B cell (primary cell): ENCODE measurements at regions not wholly inside any gene's neighbourhood (a gene's known extent, or its start where the extent isn't known, plus 50 kb on each side); places are given as distances from the start of the nearest gene placed in this dataset.

ENCODE experiments used
- ATAC-seq: fragments of 200-7000 bp; cut with Tn5 transposase; one replicate; pipeline ENCODE4 v1.10.0; 2021; ENCODE audit warnings: low read depth, mild to moderate bottlenecking, moderate number of reproducible peaks, moderate library complexity
- CTCF ChIA-PET: fragments of 350-600 bp; sonication (Branson Sonifier 250); formaldehyde crosslinking; loops from one replicate; lab custom pipeline; 2021; ENCODE audit warnings: antibody characterized with exemption, inconsistent platforms; lab: Charles Lee
- POLR2A ChIA-PET: fragments of 350-600 bp; sonication (Branson Sonifier 250); formaldehyde crosslinking; loops from one replicate; lab custom pipeline; 2021; ENCODE audit warnings: antibody characterized with exemption; lab: Charles Lee
- DNase-seq: peaks from one replicate; pipeline ENCODE4 v3.0.0; 2013
- H2AFZ ChIP-seq: 2 replicates; pipeline ENCODE4 v1.6.1; 2012; ENCODE audit warnings: mild to moderate bottlenecking, low read depth, low read length; ENCODE audit not compliant: insufficient read depth, poor library complexity, severe bottlenecking
- H3K27ac ChIP-seq, 2 donors: 1 replicate in 1 of 2; 2 replicates in 1 of 2; pipeline ENCODE4 v1.5.1; 2012 to 2013; ENCODE audit warnings: low read length in 2 of 2, mild to moderate bottlenecking in 2 of 2, moderate library complexity in 1 of 2
- H3K27me3 ChIP-seq, 4 experiments: fragments of 200-600 bp in 1 of 4; sonication (generic) in 1 of 4; replicated peaks in 1 of 4; 1 replicate in 2 of 4; 2 replicates in 2 of 4; pipeline versions ENCODE4 v1.6.1 to v1.7.0; 2013 to 2016; ENCODE audit warnings: low read length in 3 of 4, mild to moderate bottlenecking in 2 of 4, mixed read lengths in 1 of 4, moderate library complexity in 1 of 4; ENCODE audit not compliant: insufficient read depth in 4 of 4, control insufficient read depth in 3 of 4; ENCODE audit errors: control extremely low read depth in 1 of 4
- H3K36me3 ChIP-seq, 2 experiments: replicated peaks in 1 of 2; 1 replicate in 1 of 2; 2 replicates in 1 of 2; pipeline versions ENCODE4 v1.6.1 to v1.7.1; 2013; ENCODE audit warnings: low read length in 1 of 2; ENCODE audit not compliant: insufficient read depth in 2 of 2, control insufficient read depth in 1 of 2; ENCODE audit errors: control extremely low read depth in 1 of 2, extremely low read depth in 1 of 2
- H3K4me1 ChIP-seq, 2 donors: fragments of 200-600 bp in 1 of 2; sonication (generic) in 1 of 2; 1 replicate in 1 of 2; 2 replicates in 1 of 2; pipeline versions ENCODE4 v1.5.1 to v1.6.1; 2013 to 2017; ENCODE audit warnings: low read length in 2 of 2; ENCODE audit not compliant: control insufficient read depth in 2 of 2, insufficient read depth in 2 of 2
- H3K4me2 ChIP-seq: replicated peaks from 2 replicates; pipeline ENCODE3; 2012; ENCODE audit warnings: mild to moderate bottlenecking, low read depth, low read length; ENCODE audit not compliant: poor library complexity, severe bottlenecking
- H3K4me3 ChIP-seq, 5 experiments: fragments of 200-600 bp in 1 of 5; sonication (generic) in 1 of 5; 1 replicate in 3 of 5; 2 replicates in 2 of 5; pipeline versions ENCODE4 v1.5.1 to v1.7.0; 2011 to 2016; ENCODE audit warnings: low read length in 4 of 5, mild to moderate bottlenecking in 4 of 5, low read depth in 2 of 5, control low read depth in 1 of 5, moderate library complexity in 1 of 5; ENCODE audit not compliant: insufficient read depth in 1 of 5; ENCODE audit errors: control extremely low read depth in 1 of 5, extremely low read depth in 1 of 5
- H3K79me2 ChIP-seq: fragments of 200-600 bp; sonication (generic); one replicate; pipeline ENCODE4 v1.6.0; 2016; ENCODE audit warnings: low read length; ENCODE audit not compliant: control insufficient read depth, insufficient read depth
- H3K9ac ChIP-seq: fragments of 200-600 bp; sonication (generic); 2 replicates; pipeline ENCODE4 v1.6.1; 2017; ENCODE audit warnings: mild to moderate bottlenecking, low read length, moderate library complexity
- H3K9me3 ChIP-seq, 3 donors: one replicate each; pipeline versions ENCODE4 v1.6.1 to v1.7.1; 2013; ENCODE audit warnings: low read length in 2 of 3; ENCODE audit not compliant: control insufficient read depth in 2 of 3, insufficient read depth in 1 of 3; ENCODE audit errors: control extremely low read depth in 1 of 3
- H4K20me1 ChIP-seq: 2 replicates; pipeline ENCODE4 v1.6.0; 2012; ENCODE audit warnings: mild to moderate bottlenecking, low read length; ENCODE audit not compliant: insufficient read depth, control insufficient read depth, poor library complexity, severe bottlenecking
- H3K27ac Mint-ChIP-seq: one replicate; pipeline ENCODE4 v1.8.0; 2021; ENCODE audit warnings: mixed read lengths
- H3K27me3 Mint-ChIP-seq: one replicate; pipeline ENCODE4 v1.8.0; 2021; ENCODE audit warnings: mixed read lengths
- H3K4me1 Mint-ChIP-seq: one replicate; pipeline ENCODE4 v1.8.0; 2021; ENCODE audit warnings: mixed read lengths
- H3K4me3 Mint-ChIP-seq: one replicate; pipeline ENCODE4 v1.8.0; 2021; ENCODE audit warnings: mixed read lengths
- H3K9me3 Mint-ChIP-seq: one replicate; pipeline ENCODE4 v1.8.0; 2022; ENCODE audit warnings: mixed read lengths; ENCODE audit not compliant: insufficient read depth
- EZH2 ChIP-seq: IDR thresholded peaks from 2 replicates; pipeline ENCODE4 v1.6.1; 2012; ENCODE audit warnings: borderline replicate concordance, low read depth, mild to moderate bottlenecking, moderate library complexity, low read length; ENCODE audit not compliant: insufficient read depth, poor library complexity, severe bottlenecking
- WGBS: methylation state at CpG from one replicate; pipeline ENCODE4 v1.1.5; 2013; ENCODE audit warnings: missing lambda C conversion rate; ENCODE audit not compliant: insufficient coverage; 5-methylcytosine and 5-hydroxymethylcytosine counted together
- intact Hi-C: fragments of 100-400 bp; cut with micrococcal nuclease; formaldehyde crosslinking; loops from one replicate; pipeline ENCODE4 v1.10.0; 2022
- TF ChIP-seq, protein P1 (sequence below): fragments of 200-600 bp; IDR thresholded peaks from one replicate; pipeline ENCODE4 v1.8.0; 2022; ENCODE audit warnings: antibody characterized with exemption, mild to moderate bottlenecking

DNA sequence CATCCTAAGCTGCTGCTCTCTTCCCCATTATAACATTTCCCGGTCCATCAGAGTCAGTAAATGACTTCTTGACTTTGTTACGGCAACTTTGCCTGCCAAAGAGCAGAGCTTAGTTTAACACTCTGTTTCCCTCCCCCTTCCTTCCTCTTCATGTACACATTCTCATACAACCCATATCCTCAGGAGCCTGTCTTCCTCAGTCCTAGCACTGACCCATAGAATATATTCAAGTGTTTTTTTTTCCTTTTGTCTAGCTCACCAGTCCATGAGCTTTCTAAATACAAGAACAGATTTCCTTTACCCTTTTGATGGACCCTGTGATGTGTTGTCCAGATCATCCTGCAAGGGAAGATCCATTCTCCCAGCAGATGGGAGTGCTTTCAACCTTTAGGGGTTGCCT, 97.0 kb upstream of the MON1B start:
- Histone ChIP-seq H3K4me2 (no peak overlapping the region), H3K4me3 (no peak overlapping the region), H3K36me3 (no peaks in the 10 kb centered on the region), H3K27me3 (no peaks in the 10 kb centered on the region), H3K27ac (no peak overlapping the region), H2AFZ (no peak overlapping the region), H3K9me3 (no peaks in the 10 kb centered on the region), H3K9ac (no peak overlapping the region), H4K20me1 (no peaks in the 10 kb centered on the region), H3K4me1 (no peaks in the 10 kb centered on the region), H3K79me2 (no peaks in the 10 kb centered on the region)
- Mint-ChIP-seq H3K9me3 (no peaks in the 10 kb centered on the region), H3K4me1 (no peaks in the 10 kb centered on the region), H3K27ac (no peak overlapping the region), H3K27me3 (no peaks in the 10 kb centered on the region), H3K4me3 (no peak overlapping the region)
- ATAC-seq = no peak
- no peak for TF ChIP-seq EZH2
- TF ChIP-seq, protein P1, sequence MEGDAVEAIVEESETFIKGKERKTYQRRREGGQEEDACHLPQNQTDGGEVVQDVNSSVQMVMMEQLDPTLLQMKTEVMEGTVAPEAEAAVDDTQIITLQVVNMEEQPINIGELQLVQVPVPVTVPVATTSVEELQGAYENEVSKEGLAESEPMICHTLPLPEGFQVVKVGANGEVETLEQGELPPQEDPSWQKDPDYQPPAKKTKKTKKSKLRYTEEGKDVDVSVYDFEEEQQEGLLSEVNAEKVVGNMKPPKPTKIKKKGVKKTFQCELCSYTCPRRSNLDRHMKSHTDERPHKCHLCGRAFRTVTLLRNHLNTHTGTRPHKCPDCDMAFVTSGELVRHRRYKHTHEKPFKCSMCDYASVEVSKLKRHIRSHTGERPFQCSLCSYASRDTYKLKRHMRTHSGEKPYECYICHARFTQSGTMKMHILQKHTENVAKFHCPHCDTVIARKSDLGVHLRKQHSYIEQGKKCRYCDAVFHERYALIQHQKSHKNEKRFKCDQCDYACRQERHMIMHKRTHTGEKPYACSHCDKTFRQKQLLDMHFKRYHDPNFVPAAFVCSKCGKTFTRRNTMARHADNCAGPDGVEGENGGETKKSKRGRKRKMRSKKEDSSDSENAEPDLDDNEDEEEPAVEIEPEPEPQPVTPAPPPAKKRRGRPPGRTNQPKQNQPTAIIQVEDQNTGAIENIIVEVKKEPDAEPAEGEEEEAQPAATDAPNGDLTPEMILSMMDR = no peak
- ChIA-PET POLR2A (no interaction called here), CTCF (no interaction called here)
- intact Hi-C loops = no loop called here
- DNase-seq = no peak
- 67% methylated on average over 2 of the region's 2 CpGs for WGBS

- H3K9ac ChIP-seq = no peak overlapping the region
- no peaks in the 10 kb centered on the region for H3K9me3 Mint-ChIP-seq
- H3K27ac Mint-ChIP-seq = no peak overlapping the region
- TF ChIP-seq, protein P1 = no peak
- no peak for TF ChIP-seq EZH2
- CTCF ChIA-PET = no interaction called here
- H3K4me1 ChIP-seq = no peaks in the 10 kb centered on the region
- no peak for ATAC-seq
- H3K4me3 ChIP-seq = no peak overlapping the region
- H3K27me3 ChIP-seq = no peaks in the 10 kb centered on the region
- POLR2A ChIA-PET = no interaction called here
- no CpG with 5 or more reads among the region's 2 CpGs for WGBS
- peaks cover 0 to 1% (median 0%) of the 10 kb centered on the region in 3 donors for H3K9me3 ChIP-seq
- H3K36me3 ChIP-seq = no peaks in the 10 kb centered on the region
- H3K4me3 Mint-ChIP-seq = no peak overlapping the region
- no peak overlapping the region for H3K4me2 ChIP-seq
- no peak overlapping the region for H2AFZ ChIP-seq
- no peaks in the 10 kb centered on the region for H3K79me2 ChIP-seq
- no peak for DNase-seq
- intact Hi-C loops = no loop called here
- no peak overlapping the region for H3K27ac ChIP-seq
- no peaks in the 10 kb centered on the region for H3K4me1 Mint-ChIP-seq
- H3K27me3 Mint-ChIP-seq = no peaks in the 10 kb centered on the region
- H4K20me1 ChIP-seq = no peaks in the 10 kb centered on the region
Measured at GRCh38 chr16:77111056-77111565, 79.9 kb upstream of the MON1B start.
